OCI-LY3 (cell line): ENCODE measurements at regions not wholly inside any gene's neighbourhood (a gene's known extent, or its start where the extent isn't known, plus 50 kb on each side); places are given as distances from the start of the nearest gene placed in this dataset.

Experiments used
- CTCF ChIP-seq: fragments of 200-600, 300-600 bp; sonication (generic); IDR thresholded peaks from 2 replicates; pipeline ENCODE4 v1.5.1; 2014; ENCODE audit warnings: antibody characterized with exemption, low read length, low read depth
- EZH2phosphoT487 ChIP-seq: fragments of 200-600 bp; shearing (Covaris generic); IDR thresholded peaks from 2 replicates; pipeline ENCODE4 v1.6.1; 2018; ENCODE audit warnings: antibody characterized with exemption, mixed run types, low read depth

- TF ChIP-seq CTCF (no peak), EZH2phosphoT487 (no peak)
These were observed 75.9 kb upstream of the UBE2E2 start for GRCh38 chr3:23127196-23127595.
